CD4-positive, alpha-beta memory T cell (primary cell): ENCODE measurements at regions not wholly inside any gene's neighbourhood (a gene's known extent, or its start where the extent isn't known, plus 50 kb on each side); places are given as distances from the start of the nearest gene placed in this dataset.

Source experiments
- CTCF ChIA-PET: fragments of 350-600 bp; sonication (Branson Sonifier 250); formaldehyde crosslinking; loops from one replicate; lab custom pipeline; 2021; ENCODE audit warnings: inconsistent platforms; ENCODE audit not compliant: partially characterized antibody; lab: Charles Lee
- POLR2A ChIA-PET: fragments of 350-600 bp; sonication (Branson Sonifier 250); formaldehyde crosslinking; loops from one replicate; lab custom pipeline; 2021; ENCODE audit not compliant: partially characterized antibody; lab: Charles Lee
- DNase-seq, 5 donors: peaks; one replicate each; pipeline versions ENCODE4 v3.0.0 to v3.0.0-alpha.2; 2020 to 2022; ENCODE audit warnings: mixed read lengths in 1 of 5
- H3K27ac ChIP-seq: one replicate; pipeline ENCODE4 v1.7.0; 2013; ENCODE audit warnings: low read depth, low read length
- H3K27me3 ChIP-seq: 2 replicates; pipeline ENCODE4 v1.7.0; 2013; ENCODE audit warnings: mild to moderate bottlenecking, low read length, moderate library complexity; ENCODE audit not compliant: insufficient read depth
- H3K36me3 ChIP-seq: 2 replicates; pipeline ENCODE4 v1.7.0; 2013; ENCODE audit warnings: mild to moderate bottlenecking, low read length, moderate library complexity; ENCODE audit not compliant: insufficient read depth
- H3K4me1 ChIP-seq: 2 replicates; pipeline ENCODE4 v1.7.0; 2013; ENCODE audit warnings: mild to moderate bottlenecking, low read length, moderate library complexity; ENCODE audit not compliant: insufficient read depth
- H3K4me3 ChIP-seq, 2 donors: one replicate each; pipeline ENCODE4 v1.7.0; 2013; ENCODE audit warnings: low read length in 2 of 2, mild to moderate bottlenecking in 1 of 2
- H3K9me3 ChIP-seq, 2 donors: one replicate each; pipeline ENCODE4 v1.7.0; 2013; ENCODE audit warnings: low read length in 2 of 2, control low read depth in 1 of 2; ENCODE audit not compliant: control insufficient read depth in 1 of 2
- H3K27ac Mint-ChIP-seq, 7 donors: one replicate each; pipeline ENCODE4 v1.8.0; 2020 to 2021; ENCODE audit warnings: mixed read lengths in 7 of 7, mild to moderate bottlenecking in 6 of 7, inconsistent platforms in 3 of 7, moderate library complexity in 3 of 7
- H3K27me3 Mint-ChIP-seq, 2 donors: one replicate each; pipeline ENCODE4 v1.8.0; 2020 to 2021; ENCODE audit warnings: mixed read lengths in 2 of 2
- H3K36me3 Mint-ChIP-seq, 2 donors: one replicate each; pipeline ENCODE4 v1.8.0; 2020 to 2021; ENCODE audit warnings: mixed read lengths in 2 of 2, inconsistent platforms in 1 of 2, mild to moderate bottlenecking in 1 of 2
- H3K4me1 Mint-ChIP-seq, 4 donors: one replicate each; pipeline ENCODE4 v1.8.0; 2020 to 2021; ENCODE audit warnings: mixed read lengths in 4 of 4, mild to moderate bottlenecking in 1 of 4
- H3K4me3 Mint-ChIP-seq, 8 donors: one replicate each; pipeline ENCODE4 v1.8.0; 2020 to 2021; ENCODE audit warnings: mixed read lengths in 8 of 8, mild to moderate bottlenecking in 7 of 8, moderate library complexity in 6 of 8, inconsistent platforms in 3 of 8
- H3K9me3 Mint-ChIP-seq, 8 donors: one replicate each; pipeline ENCODE4 v1.8.0; 2020 to 2021; ENCODE audit warnings: mixed read lengths in 8 of 8, mild to moderate bottlenecking in 5 of 8, inconsistent platforms in 3 of 8, moderate library complexity in 1 of 8
- intact Hi-C: fragments of 100-400 bp; cut with micrococcal nuclease; formaldehyde crosslinking; loops from one replicate; pipeline ENCODE4 v1.15.1; 2023

DNA sequence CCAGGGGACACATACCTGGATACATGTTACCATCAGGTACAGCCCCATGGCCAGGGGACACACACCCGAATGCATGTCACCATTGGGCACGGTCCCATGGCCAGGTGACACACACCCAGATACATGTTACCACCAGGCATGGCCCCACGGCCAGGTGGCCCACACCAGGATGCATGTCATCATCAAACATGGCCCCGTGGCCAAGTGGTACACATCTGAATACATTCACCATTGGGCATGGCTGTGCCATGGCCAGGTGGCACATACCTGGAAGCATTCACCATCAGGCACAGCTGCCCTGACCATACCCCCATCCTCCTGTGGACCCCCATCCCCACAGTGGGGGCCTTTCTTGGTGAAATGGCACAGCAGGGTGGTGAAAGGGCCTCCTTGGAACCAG lies 97.6 kb downstream of the RBFOX3 start:
- H3K9me3 Mint-ChIP-seq, result peaks cover 0 to 3% (median 0%) of the 10 kb centered on the region in 8 donors
- H3K27ac Mint-ChIP-seq, result no peak overlapping the region
- CTCF ChIA-PET, result no interaction called here
- peaks cover 0 to 10% of the 10 kb centered on the region in 2 donors for H3K27me3 Mint-ChIP-seq
- no peak for DNase-seq
- no peak overlapping the region for H3K27ac ChIP-seq
- no peak overlapping the region for H3K4me3 ChIP-seq
- H3K4me1 ChIP-seq, result no peaks in the 10 kb centered on the region
- POLR2A ChIA-PET, result no interaction called here
- no peak overlapping the region for H3K4me3 Mint-ChIP-seq
- H3K9me3 ChIP-seq, result no peaks in the 10 kb centered on the region
- intact Hi-C loops, result no loop called here
- no peaks in the 10 kb centered on the region for H3K36me3 Mint-ChIP-seq
- H3K27me3 ChIP-seq, result no peaks in the 10 kb centered on the region
- no peaks in the 10 kb centered on the region for H3K4me1 Mint-ChIP-seq
- H3K36me3 ChIP-seq, result no peaks in the 10 kb centered on the region

DNA sequence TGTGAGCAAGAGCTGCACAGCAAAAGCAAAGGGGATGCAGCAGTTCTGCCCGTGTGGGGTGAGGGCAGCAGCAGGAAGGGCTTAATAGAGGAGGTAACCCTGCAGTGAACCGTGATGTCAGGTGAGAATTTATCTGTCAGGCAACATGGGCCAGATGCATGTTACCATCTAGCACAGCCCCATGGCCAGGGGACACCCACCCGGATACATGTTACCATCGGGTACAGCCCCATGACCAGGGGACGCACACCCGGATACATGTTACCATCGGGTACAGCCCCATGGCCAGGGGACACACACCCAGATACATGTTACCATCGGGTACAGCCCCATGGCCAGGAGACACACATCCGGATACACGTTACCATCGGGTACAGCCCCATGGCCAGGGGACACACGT lies 99.4 kb downstream of the RBFOX3 start:
- CTCF ChIA-PET, result no interaction called here
- H3K27ac Mint-ChIP-seq, result no peak overlapping the region

DNA sequence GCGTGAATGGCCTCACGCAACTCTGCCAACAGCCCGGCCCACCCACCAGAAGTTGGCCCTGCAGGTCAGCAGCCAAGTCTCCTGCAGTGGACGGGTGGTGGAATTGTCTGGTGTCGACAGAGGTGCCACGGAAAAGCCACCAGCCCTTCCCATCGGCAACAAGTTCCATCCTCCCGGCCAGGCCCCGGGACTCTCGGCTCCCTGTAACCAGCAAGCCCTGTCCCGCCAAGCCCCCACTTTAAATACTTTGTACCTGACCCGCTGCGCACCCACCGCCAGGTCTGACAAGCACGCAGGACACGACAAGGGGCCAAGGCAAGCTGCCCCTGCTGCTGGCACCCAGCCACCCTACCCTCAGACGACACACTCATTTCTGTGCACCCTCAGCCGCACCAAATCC lies 100.8 kb downstream of the RBFOX3 start:
- no peaks in the 10 kb centered on the region for H3K27me3 ChIP-seq
- no peak for DNase-seq
- no peak overlapping the region for H3K4me3 Mint-ChIP-seq
- no peaks in the 10 kb centered on the region for H3K9me3 ChIP-seq
- no peaks in the 10 kb centered on the region for H3K36me3 Mint-ChIP-seq
- no peaks in the 10 kb centered on the region for H3K36me3 ChIP-seq
- H3K27ac Mint-ChIP-seq, result no peak overlapping the region
- ChIA-PET CTCF (no interaction called here), POLR2A (no interaction called here)
- H3K27me3 Mint-ChIP-seq, result peaks cover 0 to 10% of the 10 kb centered on the region in 2 donors
- H3K27ac ChIP-seq, result no peak overlapping the region
- no peaks in the 10 kb centered on the region for H3K4me1 Mint-ChIP-seq
- intact Hi-C loops, result no loop called here
- no peaks in the 10 kb centered on the region for H3K4me1 ChIP-seq
- H3K9me3 Mint-ChIP-seq, result peaks cover 0 to 3% (median 0%) of the 10 kb centered on the region in 8 donors
- no peak overlapping the region for H3K4me3 ChIP-seq

More for the DNA sequence above, 99.4 kb downstream of the RBFOX3 start:
- H3K27me3 ChIP-seq, result no peaks in the 10 kb centered on the region
- Mint-ChIP-seq H3K4me1 (no peaks in the 10 kb centered on the region), H3K9me3 (peaks cover 0 to 3% (median 0%) of the 10 kb centered on the region in 8 donors), H3K36me3 (no peaks in the 10 kb centered on the region), H3K4me3 (no peak overlapping the region), H3K27me3 (peaks cover 0 to 7% of the 10 kb centered on the region in 2 donors)
- no peaks in the 10 kb centered on the region for H3K36me3 ChIP-seq
- POLR2A ChIA-PET, result no interaction called here
- H3K4me1 ChIP-seq, result no peaks in the 10 kb centered on the region
- intact Hi-C loops, result no loop called here
- DNase-seq, result no peak
- no peaks in the 10 kb centered on the region for H3K9me3 ChIP-seq
- no peak overlapping the region for H3K4me3 ChIP-seq
- no peak overlapping the region for H3K27ac ChIP-seq

DNA sequence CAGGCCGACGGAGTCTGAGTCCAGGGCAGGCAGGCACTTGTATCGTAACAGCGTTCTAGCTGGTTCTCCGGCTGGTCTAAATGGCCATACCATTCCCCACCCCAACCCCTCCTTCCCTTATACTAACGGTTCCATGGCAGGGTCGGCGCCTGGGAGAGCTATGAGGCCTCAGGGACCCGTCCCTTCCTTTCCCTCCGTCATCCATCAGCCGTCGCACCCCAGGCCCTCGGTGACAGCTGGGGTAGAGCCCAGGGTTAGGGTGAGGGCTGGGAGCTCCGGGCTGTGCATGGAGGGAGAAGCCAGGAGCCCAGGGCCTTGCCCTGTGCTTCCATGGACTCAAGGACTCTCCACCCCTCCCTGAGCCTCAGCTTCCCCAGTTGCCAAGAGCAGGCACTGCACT lies 101.4 kb downstream of the RBFOX3 start:
- Histone ChIP-seq H3K27ac (no peak overlapping the region), H3K4me1 (no peaks in the 10 kb centered on the region), H3K9me3 (no peaks in the 10 kb centered on the region), H3K27me3 (no peaks in the 10 kb centered on the region), H3K4me3 (no peak overlapping the region), H3K36me3 (no peaks in the 10 kb centered on the region)
- Mint-ChIP-seq H3K4me3 (no peak overlapping the region), H3K27ac (no peak overlapping the region), H3K4me1 (no peaks in the 10 kb centered on the region), H3K36me3 (no peaks in the 10 kb centered on the region), H3K27me3 (peaks cover 0 to 11% of the 10 kb centered on the region in 2 donors), H3K9me3 (peaks cover 0 to 3% (median 0%) of the 10 kb centered on the region in 8 donors)
- no peak for DNase-seq
- ChIA-PET POLR2A (interaction anchor here (0.5 kb wide), 1 partner anchor 487 kb away, joined by 4 read pairs; no protein-coding TSS in a partner anchor), CTCF (no interaction called here)
- intact Hi-C loops, result no loop called here

DNA sequence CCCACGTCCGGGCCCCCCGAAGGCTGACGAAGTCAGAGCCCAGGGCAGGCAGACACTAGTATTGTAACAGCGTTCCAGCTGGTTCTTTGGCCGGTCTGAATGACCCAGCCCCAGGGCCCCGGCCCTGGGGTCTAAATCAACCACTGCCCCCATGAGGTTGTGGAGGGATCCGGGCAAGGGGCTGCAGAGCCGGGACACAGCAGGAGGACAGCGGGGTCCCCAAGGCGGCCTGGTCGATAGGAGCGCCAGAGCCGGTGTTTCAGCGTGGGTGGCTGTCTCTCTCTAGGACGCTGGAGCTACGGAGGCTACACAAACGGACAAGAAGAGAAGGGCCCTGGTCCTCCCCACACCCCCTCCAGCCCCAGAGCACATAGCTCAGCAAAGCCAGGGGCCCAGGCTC lies 101.8 kb downstream of the RBFOX3 start:
- no peak overlapping the region for H3K4me3 Mint-ChIP-seq
- no peaks in the 10 kb centered on the region for H3K36me3 ChIP-seq
- H3K9me3 ChIP-seq, result no peaks in the 10 kb centered on the region
- H3K36me3 Mint-ChIP-seq, result no peaks in the 10 kb centered on the region
- peaks cover 0 to 12% of the 10 kb centered on the region in 2 donors for H3K27me3 Mint-ChIP-seq
- ChIA-PET CTCF (no interaction called here), POLR2A (interaction anchor here (0.5 kb wide), 1 partner anchor 488 kb away, joined by 4 read pairs; no protein-coding TSS in a partner anchor)
- H3K4me3 ChIP-seq, result no peak overlapping the region
- peaks cover 0 to 3% (median 0%) of the 10 kb centered on the region in 8 donors for H3K9me3 Mint-ChIP-seq
- H3K4me1 Mint-ChIP-seq, result no peaks in the 10 kb centered on the region
- H3K27ac Mint-ChIP-seq, result no peak overlapping the region
- no peaks in the 10 kb centered on the region for H3K27me3 ChIP-seq
- no peaks in the 10 kb centered on the region for H3K4me1 ChIP-seq
- DNase-seq, result no peak
- intact Hi-C loops, result no loop called here
- H3K27ac ChIP-seq, result no peak overlapping the region

GRCh38 chr17:79508291-79508716 lies 102.5 kb downstream of the RBFOX3 start:
- H3K27me3 ChIP-seq, result no peaks in the 10 kb centered on the region
- intact Hi-C loops, result no loop called here
- no peaks in the 10 kb centered on the region for H3K9me3 ChIP-seq
- no peak overlapping the region for H3K27ac Mint-ChIP-seq
- H3K4me3 ChIP-seq, result no peak overlapping the region
- H3K27ac ChIP-seq, result no peak overlapping the region
- ChIA-PET CTCF (no interaction called here), POLR2A (no interaction called here)
- H3K4me3 Mint-ChIP-seq, result no peak overlapping the region
- H3K27me3 Mint-ChIP-seq, result peaks cover 0 to 15% of the 10 kb centered on the region in 2 donors
- no peaks in the 10 kb centered on the region for H3K4me1 Mint-ChIP-seq
- H3K4me1 ChIP-seq, result no peaks in the 10 kb centered on the region
- H3K36me3 ChIP-seq, result no peaks in the 10 kb centered on the region
- H3K36me3 Mint-ChIP-seq, result no peaks in the 10 kb centered on the region
- no peak for DNase-seq
- peaks cover 0 to 3% (median 0%) of the 10 kb centered on the region in 8 donors for H3K9me3 Mint-ChIP-seq

GRCh38 chr17:79506955-79507354 lies 103.9 kb downstream of the RBFOX3 start:
- intact Hi-C loops, result no loop called here
- Histone ChIP-seq H3K27me3 (no peaks in the 10 kb centered on the region), H3K9me3 (no peaks in the 10 kb centered on the region), H3K27ac (no peak overlapping the region), H3K4me3 (no peak overlapping the region), H3K36me3 (no peaks in the 10 kb centered on the region), H3K4me1 (no peaks in the 10 kb centered on the region)
- no peaks in the 10 kb centered on the region for H3K4me1 Mint-ChIP-seq
- no peak overlapping the region for H3K4me3 Mint-ChIP-seq
- peaks cover 3 to 18% of the 10 kb centered on the region in 2 donors for H3K27me3 Mint-ChIP-seq
- no peak overlapping the region for H3K27ac Mint-ChIP-seq
- DNase-seq, result no peak
- ChIA-PET POLR2A (no interaction called here), CTCF (no interaction called here)
- peaks cover 0 to 3% (median 0%) of the 10 kb centered on the region in 8 donors for H3K9me3 Mint-ChIP-seq
- no peaks in the 10 kb centered on the region for H3K36me3 Mint-ChIP-seq
